ENCODE measurements at regions not wholly inside any gene's neighbourhood (a gene's known extent, or its start where the extent isn't known, plus 50 kb on each side); places are given as distances from the start of the nearest gene placed in this dataset.

GRCh38 chr2:12205086-12205485, 458.7 kb downstream of the LPIN1 start:
- TF ChIP-seq CTCF (IDR thresholded peaks at IDR 0.05; ENCODE audit: insufficient read depth, low read depth, low read length, missing control alignments), result no peak
- H3K4me3 ChIP-seq (ENCODE audit: low read length), result no peak overlapping the region
- DNase-seq (ENCODE audit: low read depth), result no peak

GRCh38 chr2:12207491-12207890, 461.1 kb downstream of the LPIN1 start:
- H3K4me3 ChIP-seq (ENCODE audit: low read length), result no peak overlapping the region
- no peak for TF ChIP-seq CTCF (IDR thresholded peaks at IDR 0.05; ENCODE audit: insufficient read depth, low read depth, low read length, missing control alignments)
- DNase-seq (ENCODE audit: low read depth), result no peak

GRCh38 chr2:12210016-12210933, 463.8 kb downstream of the LPIN1 start:
- H3K4me3 ChIP-seq (ENCODE audit: low read length), result no peak overlapping the region
- TF ChIP-seq CTCF (IDR thresholded peaks at IDR 0.05; ENCODE audit: insufficient read depth, low read depth, low read length, missing control alignments), result no peak
- no peak for DNase-seq (ENCODE audit: low read depth)

GRCh38 chr2:12211326-12212175, 465.1 kb downstream of the LPIN1 start:
- H3K4me3 ChIP-seq (ENCODE audit: low read length), result no peak overlapping the region
- DNase-seq (ENCODE audit: low read depth), result no peak
- no peak for TF ChIP-seq CTCF (IDR thresholded peaks at IDR 0.05; ENCODE audit: insufficient read depth, low read depth, low read length, missing control alignments)

GRCh38 chr2:12212841-12213597, 466.6 kb downstream of the LPIN1 start:
- no peak for TF ChIP-seq CTCF (IDR thresholded peaks at IDR 0.05; ENCODE audit: insufficient read depth, low read depth, low read length, missing control alignments)

GRCh38 chr2:12217175-12217574, 470.7 kb downstream of the LPIN1 start:
- DNase-seq (ENCODE audit: low read depth), result no peak
- TF ChIP-seq CTCF (IDR thresholded peaks at IDR 0.05; ENCODE audit: insufficient read depth, low read depth, low read length, missing control alignments), result no peak

More at GRCh38 chr2:12212841-12213597, 466.6 kb downstream of the LPIN1 start:
- H3K4me3 ChIP-seq (ENCODE audit: low read length), result no peak overlapping the region
- no peak for DNase-seq (ENCODE audit: low read depth)

More at GRCh38 chr2:12217175-12217574, 470.7 kb downstream of the LPIN1 start:
- H3K4me3 ChIP-seq (ENCODE audit: low read length), result no peak overlapping the region
